Raji (cell line): ENCODE measurements at regions not wholly inside any gene's neighbourhood (a gene's known extent, or its start where the extent isn't known, plus 50 kb on each side); places are given as distances from the start of the nearest gene placed in this dataset.

Experiments used
- POLR2A ChIP-seq: IDR thresholded peaks from 2 replicates; pipeline ENCODE4 v1.6.1; 2011; ENCODE audit warnings: low read depth, low read length, control low read depth; ENCODE audit not compliant: insufficient read depth

GRCh38 chr15:31225356-31225955, 101.2 kb upstream of the KLF13 start:
- no peak for TF ChIP-seq POLR2A

GRCh38 chr15:31226021-31226420, 100.6 kb upstream of the KLF13 start:
- no peak for TF ChIP-seq POLR2A

GRCh38 chr15:31227235-31227634, 99.4 kb upstream of the KLF13 start:
- TF ChIP-seq POLR2A: no peak

- peak; percentile 64 for TF ChIP-seq POLR2A
Observed at GRCh38 chr15:31228011-31228484, 98.6 kb upstream of the KLF13 start.

GRCh38 chr15:31228980-31229826, 97.4 kb upstream of the KLF13 start:
- TF ChIP-seq POLR2A: peak; percentile 99

- TF ChIP-seq POLR2A: peak; percentile 72
Observed at GRCh38 chr15:31230630-31231485, 95.8 kb upstream of the KLF13 start.

- no peak for TF ChIP-seq POLR2A
Observed at GRCh38 chr15:31234815-31235214, 91.8 kb upstream of the KLF13 start.

- TF ChIP-seq POLR2A: no peak
Observed at GRCh38 chr15:31235311-31236183, 91.1 kb upstream of the KLF13 start.

- TF ChIP-seq POLR2A: no peak
Observed at GRCh38 chr15:31236184-31237042, 90.2 kb upstream of the KLF13 start.

- no peak for TF ChIP-seq POLR2A
Observed at GRCh38 chr15:31237043-31237324, 89.7 kb upstream of the KLF13 start.

- TF ChIP-seq POLR2A: no peak
Observed at GRCh38 chr15:31238906-31239305, 87.7 kb upstream of the KLF13 start.

- TF ChIP-seq POLR2A: no peak
Observed at GRCh38 chr15:31239409-31239808, 87.2 kb upstream of the KLF13 start.

- TF ChIP-seq POLR2A: no peak
Observed at GRCh38 chr15:31241888-31242522, 84.6 kb upstream of the KLF13 start.
